Aorta (tissue), 5 donors: ENCODE measurements at regions not wholly inside any gene's neighbourhood (a gene's known extent, or its start where the extent isn't known, plus 50 kb on each side); places are given as distances from the start of the nearest gene placed in this dataset.

ENCODE experiments used
- ATAC-seq: fragments of 200-7000 bp; cut with Tn5 transposase; one replicate; pipeline ENCODE4 v1.9.1; 2022; ENCODE audit warnings: moderate library complexity; ENCODE audit not compliant: low FRiP score
- DNase-seq, 2 donors: peaks; one replicate each; pipeline ENCODE4 v3.0.0-alpha.2; 2020
- H3K27ac ChIP-seq, 2 donors: one replicate each; pipeline ENCODE4 v1.5.1; 2013; ENCODE audit warnings: low read length in 2 of 2, mild to moderate bottlenecking in 2 of 2, moderate library complexity in 2 of 2, control low read depth in 1 of 2, inconsistent platforms in 1 of 2, low read depth in 1 of 2
- H3K27me3 ChIP-seq, 2 donors: one replicate each; pipeline ENCODE4 v1.6.1; 2013; ENCODE audit warnings: control low read depth in 1 of 2, low read length in 1 of 2, mild to moderate bottlenecking in 1 of 2, moderate library complexity in 1 of 2; ENCODE audit not compliant: insufficient read depth in 2 of 2, control insufficient read depth in 1 of 2
- H3K36me3 ChIP-seq, 2 donors: one replicate each; pipeline ENCODE4 v1.6.1; 2013; ENCODE audit warnings: control low read depth in 1 of 2, low read length in 1 of 2, mild to moderate bottlenecking in 1 of 2; ENCODE audit not compliant: insufficient read depth in 2 of 2, control insufficient read depth in 1 of 2
- H3K4me1 ChIP-seq, 2 donors: one replicate each; pipeline ENCODE4 v1.6.1; 2013; ENCODE audit warnings: low read length in 2 of 2, control low read depth in 1 of 2, mild to moderate bottlenecking in 1 of 2, moderate library complexity in 1 of 2; ENCODE audit not compliant: insufficient read depth in 2 of 2, control insufficient read depth in 1 of 2
- H3K4me3 ChIP-seq, 2 donors: one replicate each; pipeline ENCODE4 v1.5.1; 2013; ENCODE audit warnings: low read length in 2 of 2, control low read depth in 1 of 2, mild to moderate bottlenecking in 1 of 2
- H3K9me3 ChIP-seq: one replicate; pipeline ENCODE4 v1.6.1; 2013; ENCODE audit warnings: mild to moderate bottlenecking, low read length; ENCODE audit not compliant: control insufficient read depth
- WGBS, 2 donors: extraction: QIAGEN DNeasy Blood & Tissue Kit; methylation state at CpG; one replicate each; pipeline ENCODE4 v1.1.7; 2013; 5-methylcytosine and 5-hydroxymethylcytosine counted together
- intact Hi-C, 2 donors: fragments of 100-400 bp; cut with DNase I; formaldehyde crosslinking; loops; one replicate each; pipeline versions ENCODE4 v1.14.2 to v1.15.0; 2022
- donor health status: healthy with polysubstance abuse.
- donor health status: Bipolar disorder and iron deficiency.
- donor health status: DM: no; HTN: no; CAD: no.
- donor health status: DM: no; HTN: no; CAD: no.
- donor health status: DM: yes; HTN: yes; CAD: no.

DNA sequence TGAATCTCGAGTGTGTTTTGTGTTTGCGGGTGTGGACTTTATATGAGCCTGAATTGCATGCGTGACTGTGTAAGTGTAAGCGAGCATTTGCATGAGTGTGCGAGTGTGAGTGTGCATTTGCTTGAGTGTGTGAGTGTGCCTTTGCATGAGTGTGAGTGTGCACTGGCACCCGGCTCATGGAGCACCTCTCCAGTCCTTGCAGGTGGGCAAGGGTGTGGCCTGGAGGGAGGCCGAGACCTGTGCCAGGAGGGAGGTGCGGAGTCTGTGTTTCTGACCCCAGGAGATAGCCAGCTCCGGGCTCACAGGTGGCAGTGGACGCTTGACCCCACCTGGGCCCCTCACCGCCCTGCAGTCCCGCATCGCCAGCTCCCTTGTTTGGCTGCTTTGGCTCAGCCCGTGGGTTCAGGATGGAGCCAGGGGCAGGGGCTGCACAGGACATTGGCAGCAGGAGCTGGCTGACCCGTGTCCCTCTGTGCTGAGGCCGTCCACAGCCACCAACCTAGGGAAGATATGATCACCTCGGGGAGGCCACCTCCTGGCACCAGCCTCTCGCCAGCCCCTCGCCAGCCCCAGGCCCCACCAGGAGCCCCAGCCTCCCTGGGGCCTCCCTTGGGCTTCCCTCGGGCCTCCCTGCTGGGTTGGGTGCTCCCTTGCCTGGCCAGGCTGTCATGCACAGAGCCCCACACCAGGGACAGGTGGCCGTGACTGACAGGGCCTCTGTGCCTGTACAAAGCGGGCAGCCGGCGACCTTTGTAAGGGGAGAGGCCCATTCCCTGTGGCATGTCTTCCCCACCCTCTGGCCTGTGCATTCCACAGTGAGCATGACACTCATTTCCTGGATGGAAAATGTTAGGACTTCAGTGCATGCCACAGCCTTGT is 81.6 kb downstream of the PTGR3 start:
- Histone ChIP-seq H3K27me3 (no peaks in the 10 kb centered on the region), H3K36me3 (no peaks in the 10 kb centered on the region), H3K27ac (no peak overlapping the region), H3K9me3 (no peaks in the 10 kb centered on the region), H3K4me3 (no peak overlapping the region), H3K4me1 (no peaks in the 10 kb centered on the region)
- 93% methylated on average over 24 of the region's 24 CpGs for WGBS, 2 donors
- DNase-seq, result no peak
- intact Hi-C loops, result no loop called here
- ATAC-seq, result no peak

DNA sequence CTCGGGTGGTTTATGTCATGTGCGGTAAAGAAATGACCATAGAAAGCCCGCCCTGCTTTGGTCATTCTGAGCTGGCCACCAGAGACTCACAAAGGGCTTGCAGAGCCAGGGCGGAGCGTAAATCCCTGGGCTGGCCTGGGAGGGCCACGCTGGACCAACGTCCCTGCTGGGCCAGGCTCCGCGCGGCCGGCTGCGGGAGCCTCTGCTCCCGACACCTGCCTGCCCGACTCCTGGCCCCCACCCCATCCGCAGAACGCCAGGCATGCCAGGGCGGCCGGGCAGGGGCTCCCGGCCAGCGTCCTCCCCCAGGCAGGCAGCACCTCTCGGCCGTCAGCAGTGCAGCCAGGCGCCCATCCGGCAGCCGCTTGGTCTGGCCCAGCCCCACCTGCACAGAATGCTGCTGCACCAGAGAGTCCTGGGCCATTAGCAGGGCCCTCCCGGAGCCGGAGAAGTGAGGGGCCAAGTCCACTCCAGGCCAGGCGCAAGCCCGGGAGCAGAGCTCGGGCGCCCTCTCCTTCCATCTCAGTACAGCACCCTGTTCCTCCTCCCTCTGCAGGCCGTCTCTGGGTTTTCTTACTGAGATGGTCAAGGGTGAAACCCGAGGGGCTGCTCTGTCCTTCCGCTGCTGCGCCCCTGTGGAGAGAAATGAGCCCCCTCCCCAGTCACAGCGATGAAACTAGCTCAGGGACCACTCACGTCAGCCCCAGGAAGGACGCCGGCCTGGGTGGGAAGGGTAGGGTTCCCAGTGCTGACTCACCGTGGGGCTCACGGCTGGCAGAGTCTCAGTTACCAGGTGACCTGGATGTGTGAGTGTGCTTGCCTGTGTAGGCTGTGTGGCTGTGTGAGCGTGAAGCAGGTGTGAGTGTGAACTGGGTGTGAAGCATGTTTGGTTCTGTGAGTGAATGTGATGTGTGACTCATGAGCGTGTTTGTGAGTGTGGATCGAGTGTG is 83.3 kb downstream of the PTGR3 start:
- ATAC-seq (peak; percentile 23), DNase-seq (no peak)

DNA sequence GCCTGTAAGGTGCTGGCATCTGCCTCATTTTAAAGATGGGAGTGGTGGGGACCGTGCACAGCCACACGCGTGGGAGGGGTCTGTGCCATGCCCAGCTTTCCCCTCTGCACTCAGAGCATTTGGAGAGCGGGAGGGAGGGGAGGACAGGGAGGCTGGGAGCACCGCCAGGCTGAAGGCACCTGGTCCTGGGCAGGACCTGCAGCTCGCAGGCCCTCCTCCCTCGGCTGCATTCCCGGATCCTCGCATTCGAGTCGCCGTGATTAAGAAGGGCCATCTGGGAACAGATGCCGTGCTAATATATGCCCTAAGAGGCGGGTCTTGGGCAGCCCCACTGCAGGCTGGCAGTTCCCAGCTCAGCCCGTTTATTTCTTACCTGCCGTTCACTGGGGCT is 84.0 kb downstream of the PTGR3 start:
- 83 to 86% methylated on average over 16 of the region's 16 CpGs for WGBS, 2 donors
- Histone ChIP-seq H3K27me3 (no peaks in the 10 kb centered on the region), H3K4me1 (no peaks in the 10 kb centered on the region), H3K4me3 (no peak overlapping the region), H3K36me3 (no peaks in the 10 kb centered on the region), H3K27ac (no peak overlapping the region), H3K9me3 (no peaks in the 10 kb centered on the region)
- DNase-seq (no peak), ATAC-seq (no peak)
- intact Hi-C loops, result no loop called here

More for the DNA sequence above, 83.3 kb downstream of the PTGR3 start:
- Histone ChIP-seq H3K27me3 (no peaks in the 10 kb centered on the region), H3K9me3 (no peaks in the 10 kb centered on the region), H3K27ac (no peak overlapping the region), H3K4me3 (no peak overlapping the region), H3K4me1 (no peaks in the 10 kb centered on the region), H3K36me3 (no peaks in the 10 kb centered on the region)
- 68 to 74% methylated on average over 43 to 44 of the region's 44 CpGs for WGBS, 2 donors
- intact Hi-C loops, result no loop called here

DNA sequence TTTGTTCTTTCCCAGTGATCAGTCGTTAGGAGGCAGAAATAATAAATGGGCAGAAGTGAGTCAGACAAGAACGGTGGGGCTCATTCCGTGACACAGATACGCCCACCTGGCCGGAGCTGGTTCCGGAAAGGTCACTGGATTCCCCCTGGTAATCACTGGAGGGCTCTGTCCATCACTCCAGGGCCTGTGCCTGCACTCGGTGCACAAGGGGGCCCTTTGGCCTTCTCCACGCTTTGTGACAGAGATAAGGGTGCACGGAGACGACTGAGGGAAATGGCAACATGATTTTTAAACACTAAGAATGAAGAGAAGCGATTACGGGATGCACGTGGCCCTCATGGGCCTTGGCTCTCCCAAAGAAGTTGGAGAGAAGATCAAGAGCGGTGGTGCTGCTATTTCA is 84.4 kb downstream of the PTGR3 start:
- Histone ChIP-seq H3K27ac (no peak overlapping the region), H3K4me1 (no peaks in the 10 kb centered on the region), H3K9me3 (no peaks in the 10 kb centered on the region), H3K4me3 (no peak overlapping the region), H3K27me3 (no peaks in the 10 kb centered on the region), H3K36me3 (no peaks in the 10 kb centered on the region)
- DNase-seq (no peak), ATAC-seq (no peak)
- intact Hi-C loops, result no loop called here
- WGBS, 2 donors, result 87% methylated on average over 14 of the region's 14 CpGs

DNA sequence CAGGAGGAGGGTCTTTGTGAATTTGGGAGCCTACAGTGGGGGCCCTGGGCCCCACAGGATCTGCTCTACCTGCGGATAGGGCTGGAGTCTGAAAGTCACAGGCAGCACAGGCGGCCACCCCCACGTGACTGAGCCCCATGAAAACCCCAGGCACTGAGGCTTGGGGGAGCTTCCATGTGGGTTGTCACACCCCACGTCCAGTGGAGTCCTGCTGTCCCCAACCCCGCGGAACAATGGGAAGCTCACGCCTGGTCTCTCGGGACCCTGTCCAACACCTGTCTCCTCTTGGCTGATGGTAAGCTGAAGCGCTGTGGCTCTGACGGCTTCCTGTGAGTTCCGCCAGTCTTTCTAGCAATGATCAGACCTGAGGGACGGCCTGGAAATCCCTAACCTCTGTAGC is 85.8 kb downstream of the PTGR3 start:
- H3K4me1 ChIP-seq, result no peaks in the 10 kb centered on the region
- intact Hi-C loops, result no loop called here
- DNase-seq (no peak), ATAC-seq (no peak)
- H3K27me3 ChIP-seq, result no peaks in the 10 kb centered on the region
- H3K36me3 ChIP-seq, result no peaks in the 10 kb centered on the region
- 86% methylated on average over 12 of the region's 12 CpGs for WGBS, 2 donors
- H3K9me3 ChIP-seq, result no peaks in the 10 kb centered on the region
- no peak overlapping the region for H3K4me3 ChIP-seq
- no peak overlapping the region for H3K27ac ChIP-seq

DNA sequence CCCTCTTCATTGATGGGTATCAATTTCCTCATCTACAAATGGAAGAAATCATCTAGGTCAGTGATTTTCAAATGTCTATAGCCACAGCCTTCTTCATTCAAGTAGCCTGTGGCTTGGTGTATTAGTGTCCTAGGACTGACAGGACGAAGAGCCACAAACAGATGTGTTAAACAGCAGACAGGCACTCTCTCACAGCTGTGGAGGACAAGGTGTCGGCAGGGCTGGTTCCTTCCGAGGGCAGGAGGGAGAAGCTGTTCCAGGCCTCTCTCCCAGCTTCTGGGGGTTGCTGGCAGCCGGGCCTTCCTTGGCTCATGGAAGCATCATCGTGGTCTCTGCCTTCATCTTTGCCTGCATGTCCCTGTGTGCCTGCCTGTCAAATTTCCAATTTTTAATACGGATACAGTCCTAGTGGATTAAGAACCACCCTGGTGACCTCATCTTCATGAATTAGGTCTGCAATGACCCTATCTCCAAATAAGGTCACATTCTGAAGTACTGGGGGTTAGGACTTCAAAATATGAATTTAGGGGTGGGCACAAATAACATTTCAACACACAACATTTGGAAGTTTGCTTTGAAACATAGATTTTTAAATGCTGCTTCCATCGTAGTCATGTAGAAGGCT is 86.5 kb downstream of the PTGR3 start:
- DNase-seq, result no peak

DNA sequence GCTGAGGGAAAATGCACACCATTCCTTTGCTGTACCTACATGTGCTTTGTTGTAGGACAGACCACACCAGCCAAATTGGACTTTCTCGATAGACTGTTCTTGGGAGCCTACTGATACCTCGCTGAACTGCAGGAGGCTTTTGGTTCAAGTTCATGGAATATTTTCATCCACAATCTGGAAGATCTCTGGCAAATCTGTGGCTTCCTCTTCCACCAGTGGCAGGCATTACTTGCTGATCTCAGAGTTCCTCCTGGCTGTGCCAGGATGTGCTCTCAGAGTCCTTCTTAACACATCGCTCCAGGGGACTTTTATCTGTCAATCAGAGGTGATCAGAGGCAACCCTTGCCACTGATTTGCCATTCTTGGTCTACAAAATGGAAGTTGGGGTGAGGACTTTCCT is 87.7 kb downstream of the PTGR3 start:
- WGBS, 2 donors, result 83 to 84% methylated on average over 3 of the region's 3 CpGs
- DNase-seq (no peak), ATAC-seq (no peak)
- Histone ChIP-seq H3K27me3 (no peaks in the 10 kb centered on the region), H3K9me3 (no peaks in the 10 kb centered on the region), H3K36me3 (no peaks in the 10 kb centered on the region), H3K27ac (no peak overlapping the region), H3K4me1 (no peaks in the 10 kb centered on the region), H3K4me3 (no peak overlapping the region)
- intact Hi-C loops, result no loop called here

More for the DNA sequence above, 86.5 kb downstream of the PTGR3 start:
- no peaks in the 10 kb centered on the region for H3K9me3 ChIP-seq
- no peaks in the 10 kb centered on the region for H3K36me3 ChIP-seq
- H3K27me3 ChIP-seq, result no peaks in the 10 kb centered on the region
- ATAC-seq, result no peak
- no peaks in the 10 kb centered on the region for H3K4me1 ChIP-seq
- 80 to 83% methylated on average over 7 of the region's 7 CpGs for WGBS, 2 donors
- H3K27ac ChIP-seq, result no peak overlapping the region
- intact Hi-C loops, result no loop called here
- H3K4me3 ChIP-seq, result no peak overlapping the region

DNA sequence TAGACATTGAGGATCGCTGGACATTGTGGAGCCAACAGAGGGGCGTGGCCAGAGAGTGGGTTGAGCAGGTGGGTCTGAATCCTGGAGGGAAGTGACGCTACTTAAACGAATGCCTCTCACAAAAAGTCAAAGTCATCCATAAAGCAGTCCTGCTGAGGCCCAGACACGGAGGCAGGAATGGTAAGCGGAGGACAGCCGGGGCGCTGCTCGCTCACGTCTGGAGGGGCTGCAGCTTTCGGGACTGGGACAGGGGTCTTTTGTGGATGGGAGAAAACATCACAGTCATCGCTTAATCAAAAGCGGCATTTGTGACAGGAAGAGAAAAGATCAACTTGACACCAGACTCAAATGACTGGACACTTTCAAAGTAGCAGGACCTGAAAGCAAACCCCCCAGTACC is 88.4 kb downstream of the PTGR3 start:
- H3K9me3 ChIP-seq, result no peaks in the 10 kb centered on the region
- no peaks in the 10 kb centered on the region for H3K4me1 ChIP-seq
- DNase-seq, result no peak
- 94% methylated on average over 13 of the region's 13 CpGs for WGBS, 2 donors
- H3K27me3 ChIP-seq, result no peaks in the 10 kb centered on the region
- H3K4me3 ChIP-seq, result no peak overlapping the region
- H3K36me3 ChIP-seq, result no peaks in the 10 kb centered on the region
- intact Hi-C loops, result no loop called here
- no peak for ATAC-seq
- H3K27ac ChIP-seq, result no peak overlapping the region
